Stimulated activated CD8-positive, alpha-beta memory T cell treated with anti-CD3 and anti-CD28 coated beads, Interleukin-7, amount 100 ng/mL, for 4 hours (primary cell): ENCODE measurements at regions not wholly inside any gene's neighbourhood (a gene's known extent, or its start where the extent isn't known, plus 50 kb on each side); places are given as distances from the start of the nearest gene placed in this dataset.

Source experiments
- DNase-seq, 2 donors: peaks; one replicate each; pipeline ENCODE4 v3.0.0-alpha.2; 2020; ENCODE audit warnings: low read depth in 2 of 2

GRCh38 chr12:128180166-128180565 lies 86.8 kb upstream of the TMEM132C start:
- no peak for DNase-seq

- no peak for DNase-seq
These were observed 76.9 kb upstream of the TMEM132C start for GRCh38 chr12:128190052-128190451.

GRCh38 chr12:128190614-128191013 lies 76.4 kb upstream of the TMEM132C start:
- DNase-seq: no peak

- DNase-seq: no peak
These were observed 75.6 kb upstream of the TMEM132C start for GRCh38 chr12:128191380-128191779.

GRCh38 chr12:128204711-128205110 lies 62.3 kb upstream of the TMEM132C start:
- no peak for DNase-seq

- DNase-seq: no peak
These were observed 61.8 kb upstream of the TMEM132C start for GRCh38 chr12:128205145-128205544.

- no peak for DNase-seq
These were observed 61.2 kb upstream of the TMEM132C start for GRCh38 chr12:128205758-128206157.
